Endothelial cell of umbilical vein (primary cell): ENCODE measurements at regions not wholly inside any gene's neighbourhood (a gene's known extent, or its start where the extent isn't known, plus 50 kb on each side); places are given as distances from the start of the nearest gene placed in this dataset.

Experiments
- EZH2 ChIP-seq: IDR thresholded peaks from 2 replicates; pipeline ENCODE4 v1.6.1; 2012; ENCODE audit warnings: borderline replicate concordance, low read depth, mild to moderate bottlenecking, moderate library complexity, low read length, inconsistent platforms; ENCODE audit not compliant: severe bottlenecking
- JUN ChIP-seq: IDR thresholded peaks from 2 replicates; pipeline ENCODE4 v1.6.1; 2011; ENCODE audit warnings: borderline replicate concordance, low read depth; ENCODE audit not compliant: insufficient read length, insufficient read depth
- MYC ChIP-seq: IDR thresholded peaks from one replicate; pipeline ENCODE4 v1.6.1; 2011; ENCODE audit warnings: mild to moderate bottlenecking, low read depth, low read length
- POLR2A ChIP-seq: IDR thresholded peaks from 2 replicates; pipeline ENCODE4 v1.6.1; 2012; ENCODE audit warnings: low read depth, mild to moderate bottlenecking, control low read depth, low read length
- POLR2AphosphoS5 ChIP-seq: IDR thresholded peaks from 2 replicates; pipeline ENCODE4 v1.6.1; 2012; ENCODE audit warnings: low read depth, mild to moderate bottlenecking, control low read depth, low read length, moderate library complexity; ENCODE audit not compliant: insufficient read depth
- TF ChIP-seq, protein P1 (sequence below), 2 donors: IDR thresholded peaks; 1 replicate in 1 of 2; 2 replicates in 1 of 2; pipeline ENCODE4 v1.5.1; 2011; ENCODE audit warnings: low read length in 2 of 2, mild to moderate bottlenecking in 2 of 2, moderate library complexity in 2 of 2, control low read depth in 1 of 2, inconsistent platforms in 1 of 2, low read depth in 1 of 2; ENCODE audit not compliant: insufficient read depth in 1 of 2; ENCODE audit errors: extremely low read depth in 1 of 2
- TF ChIP-seq, protein P2 (sequence below): IDR thresholded peaks from 2 replicates; pipeline ENCODE4 v1.6.1; 2011; ENCODE audit not compliant: insufficient read depth, insufficient read length

DNA sequence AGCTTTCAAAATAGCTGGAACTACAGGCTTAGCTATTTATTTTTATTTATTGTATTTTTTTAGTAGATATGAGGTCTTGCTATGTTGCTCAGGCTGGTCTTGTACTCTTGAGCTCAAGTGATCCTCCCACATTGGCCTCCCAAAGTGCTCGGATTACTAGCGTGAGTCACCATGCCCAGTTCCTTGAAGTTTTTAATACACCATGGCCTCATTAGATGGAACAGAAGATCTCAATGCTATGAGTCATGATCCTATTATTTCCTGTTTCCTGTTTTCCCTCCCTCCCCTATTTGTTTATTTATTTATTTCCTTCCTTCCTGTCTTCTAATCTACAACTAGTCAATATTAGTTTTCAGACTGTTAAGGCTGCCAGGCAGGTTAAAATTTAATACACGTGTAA, 309.0 kb downstream of the CMPK2 start:
- TF ChIP-seq EZH2 (no peak), POLR2A (no peak), MYC (no peak), JUN (no peak), POLR2AphosphoS5 (no peak)
- TF ChIP-seq, protein P1, sequence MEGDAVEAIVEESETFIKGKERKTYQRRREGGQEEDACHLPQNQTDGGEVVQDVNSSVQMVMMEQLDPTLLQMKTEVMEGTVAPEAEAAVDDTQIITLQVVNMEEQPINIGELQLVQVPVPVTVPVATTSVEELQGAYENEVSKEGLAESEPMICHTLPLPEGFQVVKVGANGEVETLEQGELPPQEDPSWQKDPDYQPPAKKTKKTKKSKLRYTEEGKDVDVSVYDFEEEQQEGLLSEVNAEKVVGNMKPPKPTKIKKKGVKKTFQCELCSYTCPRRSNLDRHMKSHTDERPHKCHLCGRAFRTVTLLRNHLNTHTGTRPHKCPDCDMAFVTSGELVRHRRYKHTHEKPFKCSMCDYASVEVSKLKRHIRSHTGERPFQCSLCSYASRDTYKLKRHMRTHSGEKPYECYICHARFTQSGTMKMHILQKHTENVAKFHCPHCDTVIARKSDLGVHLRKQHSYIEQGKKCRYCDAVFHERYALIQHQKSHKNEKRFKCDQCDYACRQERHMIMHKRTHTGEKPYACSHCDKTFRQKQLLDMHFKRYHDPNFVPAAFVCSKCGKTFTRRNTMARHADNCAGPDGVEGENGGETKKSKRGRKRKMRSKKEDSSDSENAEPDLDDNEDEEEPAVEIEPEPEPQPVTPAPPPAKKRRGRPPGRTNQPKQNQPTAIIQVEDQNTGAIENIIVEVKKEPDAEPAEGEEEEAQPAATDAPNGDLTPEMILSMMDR (IDR thresholded peaks at IDR 0.05; ENCODE audit: extremely low read depth in 1 of 2, insufficient read depth in 1 of 2, low read depth in 1 of 2, low read length in 2 of 2) = no peak
- TF ChIP-seq, protein P2, sequence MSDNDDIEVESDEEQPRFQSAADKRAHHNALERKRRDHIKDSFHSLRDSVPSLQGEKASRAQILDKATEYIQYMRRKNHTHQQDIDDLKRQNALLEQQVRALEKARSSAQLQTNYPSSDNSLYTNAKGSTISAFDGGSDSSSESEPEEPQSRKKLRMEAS = no peak
